ENCODE measurements at regions not wholly inside any gene's neighbourhood (a gene's known extent, or its start where the extent isn't known, plus 50 kb on each side); places are given as distances from the start of the nearest gene placed in this dataset.

DNA sequence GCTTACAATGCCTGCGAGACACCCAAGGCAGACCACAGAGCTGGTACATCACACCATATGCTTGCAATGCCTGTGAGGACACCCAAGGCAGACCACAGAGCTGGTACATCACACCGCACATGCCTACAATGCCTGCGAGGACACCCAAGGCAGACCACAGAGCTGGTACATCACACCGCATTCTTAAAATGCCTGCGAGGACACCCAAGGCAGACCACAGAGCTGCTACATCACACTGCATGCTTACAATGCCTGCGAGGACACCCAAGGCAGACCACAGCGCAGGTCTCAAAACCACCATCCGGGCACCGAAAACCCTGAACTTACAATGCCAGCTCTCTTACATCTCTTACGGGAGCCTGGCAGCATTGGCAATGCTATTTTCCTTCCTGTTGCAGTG is 799.6 kb downstream of the GALR1 start:
- intact Hi-C loops (cut with micrococcal nuclease), result no loop called here

DNA sequence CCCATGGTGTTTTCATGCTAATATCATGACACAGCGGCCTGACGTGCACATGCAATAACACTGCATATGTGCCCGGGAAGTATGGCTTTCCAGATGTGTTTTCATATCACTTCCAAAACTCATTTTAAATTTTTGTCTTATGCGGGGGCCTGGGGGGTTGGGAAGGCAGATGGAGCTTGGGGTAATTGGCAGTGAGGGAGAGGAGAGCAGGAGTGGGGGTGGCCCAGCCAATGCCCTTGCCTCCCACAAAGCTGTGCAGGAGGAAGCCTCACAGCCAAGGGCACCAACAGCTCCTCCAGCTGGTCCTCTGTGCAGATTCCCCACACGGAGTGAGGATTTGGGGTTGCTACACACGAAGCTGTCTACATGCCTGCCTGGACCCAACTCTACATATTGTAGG is 805.2 kb downstream of the GALR1 start:
- intact Hi-C loops (cut with micrococcal nuclease), result no loop called here

DNA sequence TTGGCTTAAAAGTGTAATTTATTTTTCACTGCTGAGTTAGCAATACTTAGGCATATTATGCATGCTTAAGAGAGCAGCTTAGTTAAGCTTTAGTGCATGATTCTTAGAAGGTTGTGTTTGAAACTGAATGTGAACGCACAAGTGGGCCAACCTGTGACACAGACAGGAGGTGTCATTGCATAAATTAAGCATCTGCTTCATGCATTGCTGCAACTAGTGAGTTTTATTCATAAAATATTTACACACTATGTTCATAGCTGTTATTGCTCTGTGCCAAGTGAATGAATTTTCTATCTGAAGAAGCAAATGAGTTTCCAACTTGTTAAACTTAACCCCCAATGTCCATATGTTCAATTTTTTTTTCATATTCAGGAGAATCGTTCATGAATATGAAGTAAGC is 806.4 kb downstream of the GALR1 start:
- intact Hi-C loops (cut with micrococcal nuclease), result no loop called here

DNA sequence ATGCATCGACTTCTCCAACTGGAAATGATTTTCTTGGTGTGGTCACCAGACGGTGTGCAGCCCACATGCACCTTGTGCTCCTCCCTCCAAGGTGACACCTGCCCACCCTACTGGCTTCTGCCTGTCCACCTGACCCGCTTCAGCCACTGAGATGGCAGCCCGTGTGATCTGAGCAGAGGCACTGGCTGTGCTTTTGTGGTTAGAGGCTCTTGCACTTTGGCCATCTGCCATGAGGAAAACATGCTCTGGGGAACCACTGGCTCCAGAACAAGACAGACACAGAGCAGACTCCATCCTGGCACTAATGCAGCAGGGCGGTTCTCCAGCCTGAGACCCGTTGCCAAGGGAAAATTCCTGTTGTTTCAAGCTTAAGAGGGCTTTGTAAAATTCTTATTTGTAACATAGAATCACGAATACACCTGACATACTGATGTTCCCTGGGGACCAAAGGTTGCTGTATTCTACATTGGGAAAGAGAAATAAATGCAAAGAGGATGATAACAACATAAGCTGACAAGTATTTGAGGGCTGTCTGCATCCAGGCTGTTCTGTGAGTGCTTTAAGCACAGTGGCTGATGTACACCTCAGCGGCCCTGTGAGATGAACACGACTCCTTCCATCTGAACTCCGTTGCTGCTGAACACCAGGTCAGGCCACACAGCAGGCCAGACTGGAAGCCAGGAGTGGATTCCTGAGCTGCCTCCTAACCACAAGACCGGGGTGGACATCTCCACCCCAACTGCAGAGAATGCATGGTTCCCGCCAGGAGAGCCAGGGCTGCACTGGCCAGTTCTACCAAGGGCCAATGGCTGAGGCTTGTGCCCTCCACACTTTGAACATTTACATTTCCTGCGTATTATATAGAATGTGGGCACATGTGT is 820.4 kb downstream of the GALR1 start:
- intact Hi-C loops (cut with micrococcal nuclease), result no loop called here

DNA sequence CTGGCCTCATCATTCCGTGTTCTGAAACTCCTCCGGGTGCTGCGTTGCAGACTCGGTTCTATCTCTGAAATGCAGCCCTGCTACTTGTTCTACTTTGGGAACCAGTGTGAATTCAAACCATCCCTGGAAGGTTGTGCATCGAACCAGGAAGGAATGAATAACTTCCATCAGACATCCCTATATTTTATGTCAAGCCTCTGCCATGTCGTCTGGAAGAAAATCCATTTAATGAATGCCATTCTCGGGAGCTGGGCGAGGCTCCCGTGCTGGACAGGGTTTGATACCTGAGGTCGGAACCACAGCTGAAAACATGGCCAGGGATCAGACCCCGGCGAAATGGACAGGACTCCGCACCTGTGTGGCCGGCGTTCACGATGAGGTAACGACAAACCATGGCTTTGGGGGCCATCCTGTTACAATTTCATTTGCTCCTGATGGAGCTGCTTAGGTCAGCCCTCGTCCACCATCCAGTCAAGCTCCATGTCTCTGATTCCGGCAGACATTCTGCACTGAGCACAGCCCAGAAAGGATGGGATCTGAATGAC is 821.6 kb downstream of the GALR1 start:
- intact Hi-C loops (cut with micrococcal nuclease), result no loop called here

DNA sequence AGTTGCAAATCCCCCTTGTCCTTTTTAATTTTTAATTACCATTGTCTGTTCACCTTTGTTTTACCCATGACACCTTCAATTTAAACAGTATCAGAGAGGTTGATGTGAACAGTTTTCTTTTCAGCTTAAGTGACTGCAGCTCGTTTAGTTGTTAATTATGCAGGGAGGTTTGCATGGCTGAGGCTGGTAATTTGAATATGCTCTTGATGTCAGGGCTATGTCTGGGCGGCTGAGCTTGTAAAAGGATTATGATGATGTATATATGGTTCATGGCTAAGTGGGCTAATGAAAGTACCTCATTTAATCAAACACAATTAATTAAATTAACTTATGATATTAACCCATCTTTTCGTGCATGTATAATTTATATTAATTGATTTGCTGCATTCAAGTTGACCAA is 822.1 kb downstream of the GALR1 start:
- intact Hi-C loops (cut with micrococcal nuclease), result no loop called here

DNA sequence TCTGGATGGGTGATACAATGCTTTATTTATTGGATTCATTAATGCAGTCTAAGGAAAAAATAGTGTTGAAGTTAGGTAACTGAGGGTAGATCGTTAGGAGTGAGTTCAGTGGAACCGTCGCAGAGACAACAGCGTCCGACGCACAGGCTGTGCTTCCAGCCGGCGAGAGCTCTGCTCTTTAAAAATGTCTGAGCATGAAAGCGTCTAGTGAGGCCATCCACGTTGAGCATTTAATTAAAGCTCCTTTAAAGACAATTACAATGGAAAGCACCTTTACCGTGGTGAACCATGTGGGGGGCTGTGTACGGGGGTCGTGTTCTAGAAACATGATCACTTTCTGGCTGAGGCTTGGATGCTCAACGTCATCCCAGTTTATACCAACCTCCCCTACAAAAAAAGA is 822.7 kb downstream of the GALR1 start:
- intact Hi-C loops (cut with micrococcal nuclease), result no loop called here

DNA sequence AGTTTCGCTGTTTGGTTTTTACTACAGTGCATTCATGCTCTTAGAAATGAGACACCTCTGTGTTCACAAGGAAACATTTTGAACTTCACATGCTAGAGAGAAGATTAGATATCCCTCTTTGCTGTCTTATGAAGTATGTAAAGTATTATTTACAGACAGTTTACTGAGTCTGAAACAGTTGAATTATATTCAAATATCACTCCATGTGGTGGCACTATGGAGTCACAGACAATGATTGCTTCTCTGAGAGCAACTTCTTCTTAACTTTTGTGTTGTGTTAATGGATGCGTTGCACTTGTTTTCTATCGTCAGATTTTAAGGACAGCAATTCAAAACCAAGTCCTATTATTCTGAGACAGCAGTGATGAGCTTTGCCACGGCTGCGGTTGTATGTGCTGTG is 823.6 kb downstream of the GALR1 start:
- intact Hi-C loops (cut with micrococcal nuclease), result no loop called here

DNA sequence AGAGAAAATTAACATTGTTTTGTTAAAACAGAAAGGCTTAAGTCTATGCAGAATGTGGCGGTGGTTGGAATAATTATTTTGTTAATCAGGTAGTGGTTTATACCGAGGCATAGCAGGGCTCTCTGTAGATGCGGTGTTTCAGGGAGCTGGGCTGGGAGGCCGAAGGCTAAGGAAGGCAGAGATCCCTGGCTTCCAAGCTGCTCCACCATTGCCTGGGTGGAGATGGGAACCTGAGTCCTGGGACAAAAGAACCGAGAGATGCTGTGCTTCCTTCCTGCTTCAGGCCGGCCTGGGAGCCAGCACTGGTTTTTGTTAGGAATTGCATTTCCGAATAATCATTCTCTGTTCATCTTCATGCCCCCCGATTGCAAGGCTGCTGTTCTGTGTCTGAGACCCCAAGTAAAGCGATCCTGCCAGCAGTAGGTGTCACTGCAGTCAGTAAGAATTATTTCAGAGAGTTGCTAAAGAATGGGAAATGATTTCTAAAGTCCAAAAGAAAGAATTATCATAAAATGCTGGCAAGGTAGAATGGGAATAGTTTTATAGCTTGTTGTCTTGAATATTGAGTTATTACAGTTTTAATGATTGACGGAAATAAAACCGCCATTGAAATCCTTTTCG is 824.9 kb downstream of the GALR1 start:
- intact Hi-C loops (cut with micrococcal nuclease), result no loop called here

DNA sequence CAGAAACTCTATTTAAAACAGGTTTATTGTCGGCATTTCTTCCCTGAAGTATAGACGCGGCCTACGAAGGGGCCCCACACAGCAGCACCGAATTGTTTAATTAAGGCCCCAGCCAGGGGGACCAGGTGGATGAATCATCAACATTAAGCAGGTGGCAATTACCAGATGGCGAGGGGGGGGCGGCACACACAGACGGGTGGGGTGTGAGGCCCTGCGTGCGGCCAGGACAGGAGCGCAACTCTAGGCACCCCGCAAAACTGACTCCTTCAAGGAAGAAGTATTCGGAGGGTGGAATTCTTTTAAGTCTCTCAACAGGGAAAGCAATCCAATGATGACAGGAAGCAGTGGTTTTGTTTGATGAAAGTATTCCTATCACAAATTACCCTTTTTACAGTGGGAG is 830.4 kb downstream of the GALR1 start:
- intact Hi-C loops (cut with micrococcal nuclease), result no loop called here

DNA sequence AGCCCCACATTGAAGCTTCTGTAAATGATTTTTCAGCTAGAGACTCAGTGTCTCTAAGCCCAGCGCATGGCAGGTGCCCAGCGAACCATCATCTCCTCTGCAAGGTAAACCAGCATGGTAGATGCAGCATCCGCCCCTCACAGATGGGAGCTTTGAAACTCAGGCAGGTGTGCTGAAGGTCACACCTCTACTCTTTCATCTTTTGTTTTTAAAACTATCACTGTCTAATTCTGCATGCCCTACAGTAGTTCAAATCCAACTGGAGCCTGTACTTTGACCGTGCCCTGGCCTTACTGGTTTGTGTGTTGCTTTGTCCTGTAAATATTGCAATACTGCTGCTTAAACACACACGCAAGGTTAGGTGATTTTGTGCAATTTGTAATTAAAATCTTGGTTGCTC is 831.1 kb downstream of the GALR1 start:
- intact Hi-C loops (cut with micrococcal nuclease), result no loop called here

DNA sequence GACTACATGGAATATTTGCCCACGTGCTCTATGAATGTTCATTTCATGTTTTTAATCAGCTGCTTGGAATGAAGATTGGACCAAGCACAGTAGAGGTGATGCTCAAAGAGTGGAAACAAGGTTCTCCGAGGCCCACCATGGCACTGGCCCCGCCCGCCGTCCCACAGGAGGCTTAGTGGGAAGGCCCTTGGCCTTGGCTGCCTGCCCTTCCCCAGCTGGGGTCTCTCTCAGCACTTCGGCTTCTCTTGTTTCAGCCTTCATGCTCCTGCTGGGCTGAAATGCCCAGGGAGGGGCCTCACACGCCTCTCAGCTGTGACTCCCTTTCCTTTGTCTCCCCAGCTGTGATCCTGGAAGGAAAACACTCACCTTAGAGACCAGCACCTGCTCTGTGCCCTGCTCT is 833.2 kb downstream of the GALR1 start:
- intact Hi-C loops (cut with micrococcal nuclease), result no loop called here

DNA sequence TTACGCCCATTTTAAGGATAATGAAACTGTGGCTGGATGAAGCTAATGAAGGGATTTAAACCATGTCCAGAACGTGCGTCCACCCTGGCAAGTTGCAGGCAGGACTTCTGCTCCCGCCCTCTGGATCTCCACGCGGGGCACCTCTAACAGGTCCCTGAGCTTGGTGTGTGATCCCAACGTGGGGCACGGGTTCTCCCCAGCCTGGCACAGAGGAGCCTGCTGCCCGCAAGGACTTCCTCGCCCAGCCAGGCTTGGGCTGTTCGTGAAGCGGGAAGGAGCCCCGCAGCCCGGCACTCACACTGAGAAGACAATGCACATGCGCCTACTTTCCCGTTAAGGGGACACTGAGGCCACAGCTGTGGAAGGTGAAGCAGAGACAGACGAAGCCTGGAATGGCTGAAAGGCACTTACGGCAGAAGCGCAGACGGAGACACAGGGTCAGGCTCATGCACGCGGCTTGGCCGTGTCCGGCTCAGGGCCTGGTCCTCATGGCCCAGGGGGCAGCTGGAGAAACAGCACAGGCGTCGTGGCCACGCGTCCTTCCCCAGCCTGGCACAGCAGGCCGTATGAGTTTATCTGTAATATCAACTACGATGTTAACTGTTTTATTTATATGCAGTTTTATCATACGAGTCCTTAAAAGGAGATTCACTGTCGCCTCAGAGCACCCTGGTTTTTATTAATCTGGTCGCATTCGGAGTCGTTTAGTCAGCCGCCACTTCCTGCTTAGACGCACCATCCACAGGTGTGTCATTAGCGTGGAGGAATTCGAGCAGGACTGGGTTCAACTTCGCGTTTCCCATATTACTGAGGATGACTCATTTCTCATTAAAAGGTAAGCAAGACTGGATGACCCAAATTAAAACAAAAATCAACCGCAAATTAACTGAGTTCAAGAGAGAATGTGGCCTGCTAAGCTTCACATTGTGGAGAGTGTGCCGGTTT is 835.9 kb downstream of the GALR1 start:
- intact Hi-C loops (cut with micrococcal nuclease), result no loop called here

DNA sequence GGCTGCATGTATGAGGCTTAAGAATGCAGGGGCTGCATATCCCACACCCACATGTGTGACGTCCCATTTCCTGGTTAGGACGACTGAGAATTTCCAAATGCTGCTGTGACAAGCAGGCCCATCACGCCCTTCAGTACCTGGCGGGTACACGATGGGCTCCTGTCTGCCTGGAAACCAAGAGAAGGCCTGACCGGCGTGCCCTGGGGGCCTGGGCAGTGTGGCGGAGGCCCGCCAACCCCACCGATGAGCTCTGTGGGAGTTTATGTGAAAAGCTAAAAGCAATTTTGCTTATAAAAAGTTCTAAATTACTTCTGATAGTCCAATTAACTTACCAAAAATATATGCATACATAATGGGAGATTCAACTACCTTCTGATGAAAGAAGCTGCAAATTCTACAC is 837.3 kb downstream of the GALR1 start:
- intact Hi-C loops (cut with micrococcal nuclease), result no loop called here

DNA sequence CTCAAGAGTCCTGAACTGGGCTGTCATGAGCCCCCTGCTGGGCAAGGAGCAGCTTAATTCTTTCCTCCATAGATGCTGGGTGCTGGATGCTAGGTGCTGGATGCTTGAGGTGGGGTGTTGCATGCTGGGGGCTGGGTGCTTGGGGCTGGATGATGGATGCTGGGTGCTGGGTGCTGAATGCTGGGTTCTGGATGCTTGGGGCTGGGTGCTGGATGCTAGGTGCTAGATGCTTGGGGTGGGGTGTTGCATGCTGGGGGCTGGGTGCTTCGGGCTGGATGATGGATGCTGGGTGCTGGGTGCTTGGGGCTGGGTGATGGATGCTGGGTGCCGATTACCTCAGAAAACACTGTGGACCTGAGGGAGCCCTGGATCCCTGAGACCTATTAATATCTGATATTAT is 837.7 kb downstream of the GALR1 start:
- intact Hi-C loops (cut with micrococcal nuclease), result no loop called here

DNA sequence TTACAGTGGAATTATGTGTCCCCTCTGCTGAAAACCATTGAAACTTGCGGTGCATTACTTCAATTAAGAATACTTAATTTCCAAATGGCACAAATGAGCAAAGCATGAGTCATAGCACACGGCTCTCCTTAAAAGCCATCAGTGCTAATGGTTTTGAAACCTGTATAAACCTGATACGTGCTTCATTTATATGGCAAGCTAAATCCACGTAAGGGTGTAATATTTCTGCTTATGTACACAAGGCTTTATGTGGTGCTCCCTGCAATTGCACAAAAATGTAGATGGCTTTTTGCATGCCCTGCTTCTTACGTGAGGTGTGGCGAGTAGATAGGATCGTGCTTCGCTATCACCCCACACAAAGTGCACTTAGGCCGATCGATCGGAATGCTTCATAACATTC is 840.9 kb downstream of the GALR1 start:
- intact Hi-C loops (cut with micrococcal nuclease), result no loop called here

DNA sequence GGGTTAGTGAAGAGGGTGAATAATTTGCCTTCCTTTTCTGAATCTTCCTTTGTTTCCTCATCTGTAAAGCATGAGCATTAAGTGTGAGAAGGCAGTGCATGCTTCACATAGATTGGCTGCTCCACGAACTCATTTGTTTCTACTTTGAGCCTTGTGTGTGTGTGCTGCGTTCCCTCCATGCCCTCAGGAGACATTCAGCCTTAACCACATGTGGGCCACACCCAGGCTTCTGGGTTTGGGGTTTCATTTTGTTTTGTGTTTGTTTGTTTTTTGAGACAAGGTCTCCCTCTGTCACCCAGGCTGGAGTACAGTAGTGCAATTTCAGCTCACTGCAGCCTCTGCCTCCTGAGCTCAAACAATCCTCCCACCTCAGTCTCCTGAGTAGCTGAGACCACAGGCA is 843.3 kb downstream of the GALR1 start:
- intact Hi-C loops (cut with micrococcal nuclease), result no loop called here

DNA sequence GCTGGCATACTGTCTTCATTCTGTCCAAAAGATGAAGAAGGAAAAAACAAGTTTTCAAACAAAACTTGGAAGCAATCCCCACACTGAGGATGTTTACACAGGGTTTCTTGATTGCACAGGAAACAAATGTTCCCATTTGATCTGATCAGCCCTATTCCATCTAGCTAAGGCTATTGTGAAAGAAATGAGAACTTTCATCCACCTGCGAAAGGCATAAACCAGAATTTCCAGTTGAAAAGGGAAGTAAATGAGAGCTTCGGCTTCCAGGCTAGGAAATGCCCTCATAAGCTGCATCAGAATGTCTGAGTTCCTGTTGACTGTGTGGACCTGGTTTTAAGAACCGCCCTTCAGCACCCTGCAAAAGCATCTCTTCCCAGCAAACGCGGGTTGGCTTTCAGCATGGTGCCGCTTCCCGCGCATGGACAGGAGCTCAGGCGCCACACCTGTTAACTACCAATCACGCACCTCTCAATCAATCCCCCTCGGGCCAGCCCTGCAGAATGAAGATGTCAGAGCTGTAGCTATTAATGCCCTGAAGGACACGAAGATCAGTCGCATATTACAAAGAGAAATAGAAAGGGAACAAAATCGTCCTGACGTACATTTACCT is 850.4 kb downstream of the GALR1 start:
- intact Hi-C loops (cut with micrococcal nuclease), result no loop called here

DNA sequence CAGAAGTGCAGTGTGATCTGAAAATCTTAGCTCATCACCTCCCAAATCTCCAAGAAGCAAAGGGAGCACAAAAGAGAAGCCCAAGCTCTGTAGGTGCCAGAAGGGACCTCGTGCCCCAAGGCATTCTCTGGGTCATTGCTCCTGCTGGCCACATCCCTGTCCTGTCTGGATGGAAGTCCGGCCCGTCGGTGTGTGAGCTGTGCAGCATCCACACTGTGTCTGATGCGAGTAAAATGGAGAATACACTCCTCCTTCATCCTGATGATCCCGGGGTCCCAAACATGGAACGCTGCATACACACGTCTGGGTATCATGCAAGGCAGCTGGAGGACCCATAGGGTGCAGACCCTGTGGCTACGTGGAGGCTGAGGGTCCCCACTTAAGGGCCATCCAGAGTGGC is 851.4 kb downstream of the GALR1 start:
- intact Hi-C loops (cut with micrococcal nuclease), result no loop called here

DNA sequence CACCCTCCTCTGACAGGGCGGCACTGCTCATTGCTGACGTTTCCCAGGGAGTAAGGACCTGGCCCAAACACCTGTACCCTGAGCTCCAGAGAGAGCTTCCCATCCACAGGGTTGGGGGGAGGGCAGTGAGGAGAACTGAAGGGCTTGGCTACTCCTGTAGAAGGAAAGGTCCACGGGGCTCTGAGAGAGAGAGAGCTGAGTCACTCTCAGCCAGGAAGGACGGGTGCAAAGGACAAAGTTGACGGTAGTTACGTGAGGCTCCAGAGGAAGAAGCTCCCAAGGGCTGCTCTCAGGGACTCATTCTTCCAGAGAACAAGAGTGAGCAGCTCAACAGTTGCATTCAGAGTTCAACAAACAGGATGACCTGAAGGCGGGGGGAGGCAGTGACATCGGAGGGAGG is 852.5 kb downstream of the GALR1 start:
- intact Hi-C loops (cut with micrococcal nuclease), result no loop called here

DNA sequence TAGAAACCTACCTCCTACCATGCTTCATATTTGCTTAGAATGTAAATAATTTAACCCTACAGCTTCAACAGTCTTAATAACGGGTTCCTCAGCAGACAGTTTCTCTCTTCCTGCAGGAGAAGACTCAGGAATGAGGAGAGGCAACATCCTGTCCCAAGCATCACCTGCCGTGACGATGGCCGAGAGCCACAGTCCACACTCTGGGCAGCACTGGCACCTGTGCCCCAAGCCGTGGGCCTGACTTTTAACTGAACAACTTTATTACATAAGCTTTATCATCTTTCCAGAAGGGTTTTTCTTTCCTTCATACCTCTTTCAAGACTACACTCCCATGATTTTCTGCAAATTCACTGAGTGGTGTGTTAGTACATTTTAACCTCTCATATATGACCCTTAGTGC is 856.0 kb downstream of the GALR1 start:
- intact Hi-C loops (cut with micrococcal nuclease), result no loop called here

Data from T-helper 2 cell treated with Interferon-gamma antibody and Interleukin-4, amounts not matched to agents 100 ng/mL and 5 ng/mL, for 36 hours (primary cell).